Adrenal gland (tissue), 5 donors: ENCODE measurements at regions not wholly inside any gene's neighbourhood (a gene's known extent, or its start where the extent isn't known, plus 50 kb on each side); places are given as distances from the start of the nearest gene placed in this dataset.

ENCODE experiments used
- POLR2A ChIP-seq, 2 donors: fragments of 450-650 bp; IDR thresholded peaks; one replicate each; pipeline ENCODE4 v1.6.1; 2017; ENCODE audit warnings: antibody characterized with exemption in 2 of 2, mild to moderate bottlenecking in 2 of 2, moderate library complexity in 1 of 2
- TF ChIP-seq, protein P1 (sequence below), 6 experiments: fragments of 450-650 bp in 4 of 6; fragments of 200-600 bp in 2 of 6; sonication (generic) in 1 of 6; IDR thresholded peaks; 1 replicate in 5 of 6; 2 replicates in 1 of 6; pipeline versions ENCODE4 v1.5.1 to v1.8.0; 2016 to 2021; ENCODE audit warnings: antibody characterized with exemption in 6 of 6, mild to moderate bottlenecking in 2 of 6, moderate library complexity in 1 of 6
- donor health status: DM: no; HTN: no; CAD: no.

DNA sequence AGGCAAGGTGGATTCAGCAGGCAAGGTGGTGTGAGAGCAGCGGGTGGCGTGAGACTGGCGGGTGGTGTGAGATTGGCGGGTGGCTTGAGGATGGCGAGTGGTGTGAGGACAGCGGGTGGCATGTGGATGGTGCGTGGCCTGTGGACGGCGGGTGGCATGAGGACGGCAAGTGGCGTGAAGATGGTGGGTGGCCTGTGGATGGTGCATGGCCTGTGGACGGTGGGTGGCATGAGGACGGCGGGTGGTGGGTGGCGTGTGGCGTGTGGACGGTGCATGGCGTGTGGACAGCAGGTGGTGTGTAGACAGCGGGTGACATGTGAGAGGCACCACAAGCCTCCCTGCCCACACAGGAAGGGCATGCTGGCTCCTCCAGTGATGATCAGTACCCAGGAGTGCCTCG lies 186.9 kb upstream of the SALL3 start:
- TF ChIP-seq, protein P1, sequence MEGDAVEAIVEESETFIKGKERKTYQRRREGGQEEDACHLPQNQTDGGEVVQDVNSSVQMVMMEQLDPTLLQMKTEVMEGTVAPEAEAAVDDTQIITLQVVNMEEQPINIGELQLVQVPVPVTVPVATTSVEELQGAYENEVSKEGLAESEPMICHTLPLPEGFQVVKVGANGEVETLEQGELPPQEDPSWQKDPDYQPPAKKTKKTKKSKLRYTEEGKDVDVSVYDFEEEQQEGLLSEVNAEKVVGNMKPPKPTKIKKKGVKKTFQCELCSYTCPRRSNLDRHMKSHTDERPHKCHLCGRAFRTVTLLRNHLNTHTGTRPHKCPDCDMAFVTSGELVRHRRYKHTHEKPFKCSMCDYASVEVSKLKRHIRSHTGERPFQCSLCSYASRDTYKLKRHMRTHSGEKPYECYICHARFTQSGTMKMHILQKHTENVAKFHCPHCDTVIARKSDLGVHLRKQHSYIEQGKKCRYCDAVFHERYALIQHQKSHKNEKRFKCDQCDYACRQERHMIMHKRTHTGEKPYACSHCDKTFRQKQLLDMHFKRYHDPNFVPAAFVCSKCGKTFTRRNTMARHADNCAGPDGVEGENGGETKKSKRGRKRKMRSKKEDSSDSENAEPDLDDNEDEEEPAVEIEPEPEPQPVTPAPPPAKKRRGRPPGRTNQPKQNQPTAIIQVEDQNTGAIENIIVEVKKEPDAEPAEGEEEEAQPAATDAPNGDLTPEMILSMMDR (IDR thresholded peaks at IDR 0.05) = no peak
- TF ChIP-seq POLR2A (IDR thresholded peaks at IDR 0.05) = no peak
